Fibroblast of skin of left quadriceps (primary cell): ENCODE measurements at regions not wholly inside any gene's neighbourhood (a gene's known extent, or its start where the extent isn't known, plus 50 kb on each side); places are given as distances from the start of the nearest gene placed in this dataset.

Source experiments
- DNase-seq, 2 experiments: peaks; one replicate each; pipeline ENCODE4 v3.0.0-alpha.2; 2013; ENCODE audit warnings: low read depth in 2 of 2

DNA sequence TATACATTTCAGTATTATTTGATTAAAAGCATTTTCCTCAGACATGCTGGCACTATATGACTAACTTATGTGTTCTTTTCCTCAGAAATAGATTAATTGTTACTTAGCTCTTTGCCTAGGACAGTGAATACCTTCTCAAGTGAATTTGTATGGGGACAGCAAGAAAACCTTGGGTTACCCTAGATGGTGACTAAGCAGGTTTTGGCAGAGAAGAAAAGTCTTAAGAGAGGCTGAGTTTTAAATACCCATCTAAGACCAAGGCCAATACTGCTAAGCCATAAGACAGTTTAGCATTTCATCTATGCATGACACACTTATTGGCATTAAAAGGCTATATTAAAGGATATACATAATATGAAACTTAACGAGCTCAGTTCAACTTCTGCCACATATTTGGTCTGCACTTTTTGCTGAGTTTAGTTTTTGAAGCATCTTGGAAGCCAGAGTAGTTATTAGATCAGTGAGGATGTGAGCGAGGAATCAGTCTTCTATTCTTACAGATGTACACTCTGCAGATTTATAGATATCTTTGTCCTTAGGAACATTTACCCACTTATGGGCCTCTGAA, 54.6 kb upstream of the FAM3C start:
- DNase-seq, result no peak

DNA sequence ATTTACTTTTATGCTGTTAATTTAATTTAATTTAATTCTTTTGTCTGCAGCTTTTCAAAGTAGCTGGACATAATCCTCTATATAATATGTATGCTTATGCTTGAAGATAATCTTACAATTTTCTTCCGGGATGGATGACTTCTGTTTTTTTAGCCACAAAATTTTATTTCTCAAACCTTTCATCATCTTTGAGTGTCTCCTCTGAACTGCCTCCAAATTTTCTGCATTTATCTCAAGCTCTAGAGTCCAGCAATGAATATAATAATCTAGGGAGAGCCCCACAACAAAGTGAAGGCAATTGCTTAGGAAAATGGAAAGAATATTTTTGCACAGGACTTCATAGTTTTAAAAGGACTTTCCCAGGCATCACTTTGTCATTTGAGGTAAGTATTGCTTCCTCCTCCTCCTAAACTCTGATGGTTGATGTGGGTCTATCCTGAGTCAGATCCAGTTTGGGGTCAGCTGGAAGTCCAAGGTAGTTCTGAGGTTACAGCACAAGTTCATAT, 53.7 kb upstream of the FAM3C start:
- no peak for DNase-seq

DNA sequence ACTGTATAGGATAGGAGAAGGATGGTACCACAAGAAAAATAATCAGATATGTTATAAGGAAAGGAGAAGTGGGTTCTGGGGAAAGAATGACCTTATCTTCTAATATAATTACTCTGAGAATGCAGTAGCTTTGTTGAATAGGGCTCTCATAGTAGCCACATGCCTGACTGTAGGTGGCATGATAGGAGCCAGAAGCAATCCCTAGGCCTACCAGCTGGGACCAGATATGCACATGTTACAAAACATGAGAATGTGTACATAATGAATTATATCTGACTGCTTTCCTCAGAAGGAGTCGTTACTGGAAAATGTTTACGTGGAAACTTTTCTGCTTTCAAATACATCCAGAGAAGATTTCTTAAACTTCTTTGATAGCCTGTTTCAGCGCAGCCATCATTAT, 53.2 kb upstream of the FAM3C start:
- DNase-seq, result peak in 1 of 2 experiments; percentile 7

DNA sequence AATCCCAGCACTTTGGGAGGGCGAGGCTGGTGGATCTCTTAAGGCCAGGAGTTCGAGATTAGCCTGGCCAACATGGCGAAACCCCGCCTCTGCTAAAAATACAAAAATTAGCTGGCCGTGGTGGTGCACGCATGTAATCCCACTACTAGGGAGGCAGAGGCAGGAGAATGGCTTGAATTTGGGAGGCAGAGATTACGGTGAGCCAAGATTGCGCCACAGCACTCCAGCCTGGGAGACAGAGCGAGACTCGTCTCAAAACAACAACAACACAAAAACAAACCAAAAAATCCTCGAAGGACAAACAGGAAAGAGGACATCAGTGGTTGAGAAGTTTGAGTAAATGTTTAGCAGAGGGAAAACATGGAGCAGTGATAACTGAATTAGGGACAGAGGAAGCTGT, 52.3 kb upstream of the FAM3C start:
- no peak for DNase-seq

DNA sequence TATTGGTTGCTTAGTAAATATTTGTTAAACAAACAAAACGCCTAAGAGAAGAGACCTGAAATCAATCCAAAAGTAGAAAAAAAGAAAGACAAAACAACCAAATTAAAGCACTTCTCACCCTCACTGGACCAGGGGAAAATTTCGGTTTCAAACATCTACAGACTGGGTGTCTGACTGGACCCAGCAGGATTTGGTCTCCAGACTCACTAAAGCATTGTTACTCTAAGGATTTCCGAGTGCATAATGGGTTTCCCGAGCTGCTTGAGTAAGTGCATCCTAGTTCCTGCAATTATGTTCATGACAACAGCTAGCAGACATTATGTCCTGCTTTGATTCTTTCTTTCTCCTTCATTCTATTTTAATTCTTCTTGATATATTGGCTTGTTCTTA, 51.8 kb upstream of the FAM3C start:
- no peak for DNase-seq

DNA sequence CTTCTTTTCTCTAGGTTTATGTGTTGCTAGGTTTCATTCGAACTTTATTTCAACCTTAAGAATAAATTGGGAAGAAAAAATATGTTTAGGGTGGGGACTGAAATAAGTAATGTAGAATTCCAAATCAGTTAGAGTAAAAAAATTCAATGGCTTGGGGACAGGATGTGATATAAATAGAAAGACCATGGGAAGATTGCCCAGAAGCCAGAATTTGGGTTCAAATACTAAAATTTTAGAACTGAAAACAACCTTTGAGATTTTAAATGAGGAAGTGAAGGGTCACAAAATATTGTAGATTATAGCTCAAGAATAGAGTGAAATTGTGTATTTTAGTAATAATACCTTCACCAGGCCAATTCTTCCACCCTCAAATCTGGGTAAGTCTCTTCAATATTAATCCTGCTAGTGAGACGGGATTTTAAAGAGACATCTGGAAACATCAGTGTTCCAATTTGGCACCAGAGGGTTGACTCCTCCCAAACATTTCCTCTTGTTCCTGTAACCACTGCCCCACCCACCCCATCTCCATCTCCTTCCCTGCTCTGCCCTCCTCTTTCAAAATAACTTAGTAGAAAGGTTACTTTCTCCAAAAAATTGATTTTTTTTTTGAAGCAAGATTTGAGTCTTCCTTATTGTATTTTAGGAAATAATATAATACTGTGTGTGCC, 51.3 kb upstream of the FAM3C start:
- DNase-seq, result no peak

DNA sequence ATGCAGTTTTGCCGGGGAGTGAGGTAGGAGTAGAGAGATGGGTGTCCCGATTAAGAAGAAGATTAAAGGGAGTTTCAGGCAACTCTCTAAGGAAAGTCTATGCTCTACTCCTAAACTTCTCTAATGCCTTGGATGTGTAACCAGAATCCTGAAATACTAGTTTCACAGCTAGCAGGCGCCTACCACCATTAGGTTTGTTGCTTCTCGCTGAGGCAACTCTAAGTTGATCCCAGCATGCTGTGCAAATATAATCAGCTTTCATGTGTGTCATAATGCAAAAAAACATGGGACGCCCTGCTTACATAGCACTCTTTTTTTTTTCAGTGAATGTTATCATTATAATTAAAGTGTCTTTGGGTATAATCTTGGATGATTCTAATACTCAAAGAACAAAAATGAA, 50.4 kb upstream of the FAM3C start:
- DNase-seq, result no peak
